ENCODE measurements at regions not wholly inside any gene's neighbourhood (a gene's known extent, or its start where the extent isn't known, plus 50 kb on each side); places are given as distances from the start of the nearest gene placed in this dataset.
"Not testable (repeated sequence)": the region's sequence is repeated elsewhere in the genome, so short reads cannot be mapped to it uniquely, and the experiment has no call there.

DNA sequence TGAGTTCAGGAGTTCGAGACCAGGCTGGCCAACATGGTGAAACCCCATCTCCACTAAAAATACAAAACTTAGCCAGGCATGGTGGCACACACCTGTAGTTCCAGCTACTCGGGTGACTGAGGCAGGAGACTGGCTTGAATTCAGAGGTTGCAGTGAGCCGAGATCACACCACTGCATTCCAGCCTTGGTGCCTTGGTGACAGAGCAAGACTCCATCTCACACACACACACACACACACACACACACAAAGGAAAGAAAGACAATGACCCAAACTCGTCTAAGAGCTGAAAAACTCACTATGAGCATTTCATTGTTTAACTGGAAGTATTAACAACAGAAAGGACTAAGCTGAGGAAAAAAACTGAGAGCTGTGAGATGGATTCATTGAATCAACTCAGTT, 95.6 kb upstream of the ANKRD20A1 start:
- TF ChIP-seq, protein P1, sequence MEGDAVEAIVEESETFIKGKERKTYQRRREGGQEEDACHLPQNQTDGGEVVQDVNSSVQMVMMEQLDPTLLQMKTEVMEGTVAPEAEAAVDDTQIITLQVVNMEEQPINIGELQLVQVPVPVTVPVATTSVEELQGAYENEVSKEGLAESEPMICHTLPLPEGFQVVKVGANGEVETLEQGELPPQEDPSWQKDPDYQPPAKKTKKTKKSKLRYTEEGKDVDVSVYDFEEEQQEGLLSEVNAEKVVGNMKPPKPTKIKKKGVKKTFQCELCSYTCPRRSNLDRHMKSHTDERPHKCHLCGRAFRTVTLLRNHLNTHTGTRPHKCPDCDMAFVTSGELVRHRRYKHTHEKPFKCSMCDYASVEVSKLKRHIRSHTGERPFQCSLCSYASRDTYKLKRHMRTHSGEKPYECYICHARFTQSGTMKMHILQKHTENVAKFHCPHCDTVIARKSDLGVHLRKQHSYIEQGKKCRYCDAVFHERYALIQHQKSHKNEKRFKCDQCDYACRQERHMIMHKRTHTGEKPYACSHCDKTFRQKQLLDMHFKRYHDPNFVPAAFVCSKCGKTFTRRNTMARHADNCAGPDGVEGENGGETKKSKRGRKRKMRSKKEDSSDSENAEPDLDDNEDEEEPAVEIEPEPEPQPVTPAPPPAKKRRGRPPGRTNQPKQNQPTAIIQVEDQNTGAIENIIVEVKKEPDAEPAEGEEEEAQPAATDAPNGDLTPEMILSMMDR (IDR thresholded peaks at IDR 0.05 in 8 of 11, conservative IDR thresholded peaks at IDR 0.05 in 3 of 11), result not testable (repeated sequence)
- TF ChIP-seq POLR2A, POLR2AphosphoS5 (IDR thresholded peaks at IDR 0.05): not testable (repeated sequence)

All from spleen (tissue), 7 donors.